GM12878 (cell line): ENCODE measurements at regions not wholly inside any gene's neighbourhood (a gene's known extent, or its start where the extent isn't known, plus 50 kb on each side); places are given as distances from the start of the nearest gene placed in this dataset.

Experiments used
- ATAC-seq: fragments of 200-7000 bp; cut with Tn5 transposase; 3 replicates; pipeline ENCODE4 v1.9.1; 2020; ENCODE audit warnings: mild to moderate bottlenecking, moderate library complexity
- BruUV-seq: library from RNA; stranded (reverse); fragments of 400-500 nt; replicated peaks from 2 replicates; lab custom pipeline; 2021; lab: Mats Ljungman, UMichigan
- CTCF ChIA-PET: fragments of 300-600 bp; sonication (Branson Sonifier 250); formaldehyde crosslinking; extraction: SDS; loops from one replicate; lab custom pipeline; 2021; ENCODE audit warnings: inconsistent platforms; lab: Yijun Ruan, JAX
- POLR2A ChIA-PET: fragments of 350-600 bp; formaldehyde crosslinking; extraction: SDS; loops from one replicate; lab custom pipeline; 2021; ENCODE audit warnings: inconsistent platforms; lab: Charles Lee
- RAD21 ChIA-PET: fragments of 300-600 bp; sonication (Branson Sonifier 250); formaldehyde crosslinking; loops from one replicate; lab custom pipeline; 2023; ENCODE audit warnings: antibody characterized with exemption; ENCODE audit not compliant: unreplicated experiment; lab: Charles Lee
- SMC1A ChIA-PET: fragments of 300-600 bp; sonication (Branson Sonifier 250); formaldehyde crosslinking; loops from one replicate; lab custom pipeline; 2023; ENCODE audit not compliant: unreplicated experiment, uncharacterized antibody; lab: Charles Lee
- DNase-seq: peaks from one replicate; pipeline ENCODE4 v3.0.0-alpha.2; 2011; ENCODE audit warnings: low read depth, low spot score
- FAIRE-seq: peaks from 3 replicates; lab custom pipeline; 2011; peaks lifted over from hg19 to GRCh38; lab: Jason Lieb, UNC
- H2AFZ ChIP-seq: 2 replicates; pipeline ENCODE4 v1.6.0; 2011; ENCODE audit warnings: low read depth, low read length, control low read depth; ENCODE audit not compliant: control insufficient read depth
- H3K27ac ChIP-seq: 2 replicates; pipeline ENCODE4 v1.5.1; 2011; ENCODE audit warnings: control low read depth; ENCODE audit not compliant: control insufficient read depth, insufficient read depth
- H3K27me3 ChIP-seq, 2 experiments: replicated peaks in 1 of 2; 2 replicates each; pipeline versions ENCODE4 v1.6.0 to v1.6.1; 2011; ENCODE audit warnings: low read length in 1 of 2; ENCODE audit not compliant: control insufficient read depth in 2 of 2, insufficient read depth in 2 of 2
- H3K36me3 ChIP-seq, 2 experiments: 2 replicates each; pipeline ENCODE4 v1.5.1; 2011; ENCODE audit warnings: low read length in 1 of 2; ENCODE audit not compliant: control insufficient read depth in 2 of 2, insufficient read depth in 2 of 2
- H3K4me1 ChIP-seq: 2 replicates; pipeline ENCODE4 v1.6.1; 2011; ENCODE audit warnings: mild to moderate bottlenecking, low read length, moderate library complexity, mixed read lengths; ENCODE audit not compliant: control insufficient read depth, insufficient read depth
- H3K4me2 ChIP-seq: 2 replicates; pipeline ENCODE4 v1.6.0; 2011; ENCODE audit warnings: control low read depth; ENCODE audit not compliant: control insufficient read depth, insufficient read depth
- H3K4me3 ChIP-seq: fragments of 200-600 bp; sonication (generic); 2 replicates; pipeline ENCODE4 v1.5.1; 2016
- H3K79me2 ChIP-seq: 2 replicates; pipeline ENCODE4 v1.6.0; 2011; ENCODE audit warnings: low read length; ENCODE audit not compliant: control insufficient read depth, insufficient read depth
- H3K9ac ChIP-seq: 2 replicates; pipeline ENCODE4 v1.8.0; 2011; ENCODE audit warnings: low read length, control low read depth, mixed read lengths; ENCODE audit not compliant: control insufficient read depth, insufficient read depth
- H3K9me3 ChIP-seq: replicated peaks from 3 replicates; pipeline ENCODE4 v1.5.1; 2011; ENCODE audit warnings: mild to moderate bottlenecking, low read length; ENCODE audit not compliant: control insufficient read depth, insufficient read depth
- H4K20me1 ChIP-seq: 2 replicates; pipeline ENCODE4 v1.6.0; 2011; ENCODE audit not compliant: control insufficient read depth, insufficient read depth
- FOS ChIP-seq: IDR thresholded peaks from 3 replicates; pipeline ENCODE4 v1.6.1; 2011; ENCODE audit warnings: borderline replicate concordance; ENCODE audit not compliant: insufficient read length; ENCODE audit errors: extremely low read depth
- FOXK2 ChIP-seq: fragments of 450-650 bp; IDR thresholded peaks from 2 replicates; pipeline ENCODE4 v1.6.1; 2017; ENCODE audit warnings: mild to moderate bottlenecking, moderate library complexity
- GABPA ChIP-seq: IDR thresholded peaks from 2 replicates; pipeline ENCODE4 v1.6.1; 2014; ENCODE audit warnings: antibody characterized with exemption, low read depth, mild to moderate bottlenecking, inconsistent platforms
- IRF4 ChIP-seq: IDR thresholded peaks from 2 replicates; pipeline ENCODE4 v1.6.1; 2011; ENCODE audit warnings: low read depth, low read length
- JUNB ChIP-seq: IDR thresholded peaks from 2 replicates; pipeline ENCODE4 v1.6.1; 2016; ENCODE audit warnings: antibody characterized with exemption, mild to moderate bottlenecking
- MEF2A ChIP-seq: IDR thresholded peaks from 2 replicates; pipeline ENCODE4 v1.6.1; 2011; ENCODE audit warnings: low read depth, mild to moderate bottlenecking, low read length, moderate library complexity; ENCODE audit not compliant: insufficient read depth
- NFYB ChIP-seq: IDR thresholded peaks from 2 replicates; pipeline ENCODE4 v1.6.1; 2011; ENCODE audit warnings: low read depth, mild to moderate bottlenecking, low read length, improper control_type of control experiment, moderate library complexity; ENCODE audit not compliant: insufficient read depth
- NR2C1 ChIP-seq: fragments of 450-650 bp; IDR thresholded peaks from 2 replicates; pipeline ENCODE4 v1.6.1; 2017; ENCODE audit warnings: antibody characterized with exemption, mild to moderate bottlenecking, moderate library complexity
- SPI1 ChIP-seq: IDR thresholded peaks from 2 replicates; pipeline ENCODE4 v1.6.1; 2011; ENCODE audit warnings: low read depth, mild to moderate bottlenecking, low read length, moderate library complexity, borderline replicate concordance; ENCODE audit not compliant: insufficient read depth
- SRF ChIP-seq, 2 experiments: IDR thresholded peaks; 2 replicates each; pipeline ENCODE4 v1.6.1; 2011; ENCODE audit warnings: low read depth in 2 of 2, low read length in 2 of 2, mild to moderate bottlenecking in 1 of 2, moderate library complexity in 1 of 2
- SUPT20H ChIP-seq: IDR thresholded peaks from 2 replicates; pipeline ENCODE4 v1.6.1; 2011; ENCODE audit warnings: low read depth, mild to moderate bottlenecking, low read length, moderate library complexity, borderline replicate concordance; ENCODE audit not compliant: control insufficient read depth
- in situ Hi-C: fragments of 300-500 bp; cut with MboI; formaldehyde crosslinking; loops from 9 replicates; pipeline ENCODE4 v1.14.3; 2018; ENCODE audit warnings: mixed read lengths
- intact Hi-C: fragments of 100-400 bp; cut with micrococcal nuclease; formaldehyde crosslinking; loops from one replicate; pipeline ENCODE4 v1.14.2; 2022; ENCODE audit not compliant: unreplicated experiment
- TF ChIP-seq, protein P1 (sequence below): fragments of 450-650 bp; formaldehyde crosslinking; IDR thresholded peaks from 2 replicates; pipeline ENCODE4 v1.4.0; 2020; ENCODE audit warnings: mild to moderate bottlenecking, moderate library complexity
- TF ChIP-seq, protein P2 (sequence below): IDR thresholded peaks from 2 replicates; pipeline ENCODE4 v1.6.1; 2011; ENCODE audit warnings: low read depth, low read length, improper control_type of control experiment, borderline replicate concordance
- TF ChIP-seq, protein P3 (sequence below): IDR thresholded peaks from 2 replicates; pipeline ENCODE4 v1.6.1; 2011; ENCODE audit warnings: borderline replicate concordance, low read depth, mild to moderate bottlenecking, moderate library complexity, mixed read lengths, low read length; ENCODE audit not compliant: insufficient read depth; ENCODE audit errors: extremely low read length
- TF ChIP-seq, protein P4 (sequence below): IDR thresholded peaks from 2 replicates; pipeline ENCODE4 v1.6.1; 2011; ENCODE audit warnings: low read depth, mild to moderate bottlenecking, low read length, moderate library complexity, borderline replicate concordance; ENCODE audit errors: extremely low read depth
- TF ChIP-seq, protein P5 (sequence below): IDR thresholded peaks from 2 replicates; pipeline ENCODE4 v1.6.1; 2012; ENCODE audit warnings: low read depth, low read length, improper control_type of control experiment

DNA sequence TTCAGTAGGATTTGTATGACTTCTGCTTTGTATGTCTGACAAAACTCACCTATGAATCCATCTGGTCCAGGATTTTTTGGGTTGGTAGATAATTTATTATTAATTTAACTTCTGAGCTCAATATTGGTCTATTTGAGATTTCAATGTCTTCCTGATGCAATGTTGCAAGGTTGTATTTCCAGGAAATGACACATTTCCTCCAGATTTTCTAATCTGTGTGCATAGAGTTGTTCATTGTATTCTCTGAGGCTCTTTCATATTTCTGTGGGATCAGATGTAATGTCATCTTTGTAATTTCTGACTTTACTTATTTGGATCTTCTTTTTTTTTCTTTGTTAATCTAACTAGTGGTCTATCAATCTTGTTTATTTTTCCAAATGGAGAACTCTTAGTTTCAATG is 584.7 kb upstream of the SETBP1 start:
- FAIRE-seq = no peak
- CTCF ChIA-PET = no interaction called here
- no TSS peak for BruUV-seq
- TF ChIP-seq SUPT20H (no peak), MEF2A (no peak), FOS (no peak), JUNB (no peak), SRF (IDR thresholded peaks at IDR 0.05; ENCODE audit: low read depth in 2 of 2, low read length in 2 of 2) (no peak), IRF4 (no peak), SPI1 (no peak), NR2C1 (no peak), NFYB (no peak), FOXK2 (no peak), GABPA (no peak)
- TF ChIP-seq, protein P1, sequence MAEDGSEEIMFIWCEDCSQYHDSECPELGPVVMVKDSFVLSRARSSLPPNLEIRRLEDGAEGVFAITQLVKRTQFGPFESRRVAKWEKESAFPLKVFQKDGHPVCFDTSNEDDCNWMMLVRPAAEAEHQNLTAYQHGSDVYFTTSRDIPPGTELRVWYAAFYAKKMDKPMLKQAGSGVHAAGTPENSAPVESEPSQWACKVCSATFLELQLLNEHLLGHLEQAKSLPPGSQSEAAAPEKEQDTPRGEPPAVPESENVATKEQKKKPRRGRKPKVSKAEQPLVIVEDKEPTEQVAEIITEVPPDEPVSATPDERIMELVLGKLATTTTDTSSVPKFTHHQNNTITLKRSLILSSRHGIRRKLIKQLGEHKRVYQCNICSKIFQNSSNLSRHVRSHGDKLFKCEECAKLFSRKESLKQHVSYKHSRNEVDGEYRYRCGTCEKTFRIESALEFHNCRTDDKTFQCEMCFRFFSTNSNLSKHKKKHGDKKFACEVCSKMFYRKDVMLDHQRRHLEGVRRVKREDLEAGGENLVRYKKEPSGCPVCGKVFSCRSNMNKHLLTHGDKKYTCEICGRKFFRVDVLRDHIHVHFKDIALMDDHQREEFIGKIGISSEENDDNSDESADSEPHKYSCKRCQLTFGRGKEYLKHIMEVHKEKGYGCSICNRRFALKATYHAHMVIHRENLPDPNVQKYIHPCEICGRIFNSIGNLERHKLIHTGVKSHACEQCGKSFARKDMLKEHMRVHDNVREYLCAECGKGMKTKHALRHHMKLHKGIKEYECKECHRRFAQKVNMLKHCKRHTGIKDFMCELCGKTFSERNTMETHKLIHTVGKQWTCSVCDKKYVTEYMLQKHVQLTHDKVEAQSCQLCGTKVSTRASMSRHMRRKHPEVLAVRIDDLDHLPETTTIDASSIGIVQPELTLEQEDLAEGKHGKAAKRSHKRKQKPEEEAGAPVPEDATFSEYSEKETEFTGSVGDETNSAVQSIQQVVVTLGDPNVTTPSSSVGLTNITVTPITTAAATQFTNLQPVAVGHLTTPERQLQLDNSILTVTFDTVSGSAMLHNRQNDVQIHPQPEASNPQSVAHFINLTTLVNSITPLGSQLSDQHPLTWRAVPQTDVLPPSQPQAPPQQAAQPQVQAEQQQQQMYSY = no peak
- TF ChIP-seq, protein P2, sequence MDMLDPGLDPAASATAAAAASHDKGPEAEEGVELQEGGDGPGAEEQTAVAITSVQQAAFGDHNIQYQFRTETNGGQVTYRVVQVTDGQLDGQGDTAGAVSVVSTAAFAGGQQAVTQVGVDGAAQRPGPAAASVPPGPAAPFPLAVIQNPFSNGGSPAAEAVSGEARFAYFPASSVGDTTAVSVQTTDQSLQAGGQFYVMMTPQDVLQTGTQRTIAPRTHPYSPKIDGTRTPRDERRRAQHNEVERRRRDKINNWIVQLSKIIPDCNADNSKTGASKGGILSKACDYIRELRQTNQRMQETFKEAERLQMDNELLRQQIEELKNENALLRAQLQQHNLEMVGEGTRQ = no peak
- TF ChIP-seq, protein P3, sequence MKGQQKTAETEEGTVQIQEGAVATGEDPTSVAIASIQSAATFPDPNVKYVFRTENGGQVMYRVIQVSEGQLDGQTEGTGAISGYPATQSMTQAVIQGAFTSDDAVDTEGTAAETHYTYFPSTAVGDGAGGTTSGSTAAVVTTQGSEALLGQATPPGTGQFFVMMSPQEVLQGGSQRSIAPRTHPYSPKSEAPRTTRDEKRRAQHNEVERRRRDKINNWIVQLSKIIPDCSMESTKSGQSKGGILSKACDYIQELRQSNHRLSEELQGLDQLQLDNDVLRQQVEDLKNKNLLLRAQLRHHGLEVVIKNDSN = no peak
- TF ChIP-seq, protein P4, sequence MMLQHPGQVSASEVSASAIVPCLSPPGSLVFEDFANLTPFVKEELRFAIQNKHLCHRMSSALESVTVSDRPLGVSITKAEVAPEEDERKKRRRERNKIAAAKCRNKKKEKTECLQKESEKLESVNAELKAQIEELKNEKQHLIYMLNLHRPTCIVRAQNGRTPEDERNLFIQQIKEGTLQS = no peak
- TF ChIP-seq, protein P5, sequence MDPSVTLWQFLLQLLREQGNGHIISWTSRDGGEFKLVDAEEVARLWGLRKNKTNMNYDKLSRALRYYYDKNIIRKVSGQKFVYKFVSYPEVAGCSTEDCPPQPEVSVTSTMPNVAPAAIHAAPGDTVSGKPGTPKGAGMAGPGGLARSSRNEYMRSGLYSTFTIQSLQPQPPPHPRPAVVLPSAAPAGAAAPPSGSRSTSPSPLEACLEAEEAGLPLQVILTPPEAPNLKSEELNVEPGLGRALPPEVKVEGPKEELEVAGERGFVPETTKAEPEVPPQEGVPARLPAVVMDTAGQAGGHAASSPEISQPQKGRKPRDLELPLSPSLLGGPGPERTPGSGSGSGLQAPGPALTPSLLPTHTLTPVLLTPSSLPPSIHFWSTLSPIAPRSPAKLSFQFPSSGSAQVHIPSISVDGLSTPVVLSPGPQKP = no peak

More for the DNA sequence above, 584.7 kb upstream of the SETBP1 start:
- Histone ChIP-seq H3K9me3 (no peaks in the 10 kb centered on the region), H3K9ac (no peak overlapping the region), H3K36me3 (no peaks in the 10 kb centered on the region), H3K4me2 (no peak overlapping the region), H3K4me3 (no peak overlapping the region), H3K27me3 (no peaks in the 10 kb centered on the region), H2AFZ (no peak overlapping the region), H4K20me1 (no peaks in the 10 kb centered on the region), H3K27ac (no peak overlapping the region), H3K79me2 (no peaks in the 10 kb centered on the region), H3K4me1 (no peaks in the 10 kb centered on the region)
- ChIA-PET SMC1A (no interaction called here), POLR2A (no interaction called here), RAD21 (no interaction called here)
- intact Hi-C loops = no loop called here
- in situ Hi-C loops = no loop called here
- ATAC-seq = no peak
- DNase-seq = no peak
